ENCODE measurements at regions not wholly inside any gene's neighbourhood (a gene's known extent, or its start where the extent isn't known, plus 50 kb on each side); places are given as distances from the start of the nearest gene placed in this dataset.
A peak's percentile ranks its signal among the peaks of the same experiment; 100 is the strongest.
"Not testable (repeated sequence)": the region's sequence is repeated elsewhere in the genome, so short reads cannot be mapped to it uniquely, and the experiment has no call there.

DNA sequence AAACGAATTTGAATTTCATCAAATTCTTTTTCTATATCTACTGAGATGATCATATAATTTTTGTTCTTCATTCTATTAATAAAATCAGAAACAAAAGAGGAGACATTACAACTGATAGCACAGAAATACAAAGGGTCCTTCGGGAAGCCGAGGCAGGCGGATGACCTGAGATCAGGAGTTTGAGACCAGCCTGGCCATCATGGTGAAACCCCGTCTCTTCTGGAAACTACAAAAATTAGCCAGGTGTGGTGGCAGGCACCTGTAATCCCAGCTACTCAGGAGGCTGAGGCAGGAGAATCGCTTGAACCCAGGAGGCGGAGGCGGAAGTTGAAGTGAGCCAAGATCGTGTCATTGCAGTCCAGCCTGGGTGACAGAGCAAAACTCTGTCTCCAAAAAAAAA is 113.4 kb downstream of the PMAIP1 start:
- DNase-seq (ENCODE audit: low read depth), result not testable (repeated sequence)

DNA sequence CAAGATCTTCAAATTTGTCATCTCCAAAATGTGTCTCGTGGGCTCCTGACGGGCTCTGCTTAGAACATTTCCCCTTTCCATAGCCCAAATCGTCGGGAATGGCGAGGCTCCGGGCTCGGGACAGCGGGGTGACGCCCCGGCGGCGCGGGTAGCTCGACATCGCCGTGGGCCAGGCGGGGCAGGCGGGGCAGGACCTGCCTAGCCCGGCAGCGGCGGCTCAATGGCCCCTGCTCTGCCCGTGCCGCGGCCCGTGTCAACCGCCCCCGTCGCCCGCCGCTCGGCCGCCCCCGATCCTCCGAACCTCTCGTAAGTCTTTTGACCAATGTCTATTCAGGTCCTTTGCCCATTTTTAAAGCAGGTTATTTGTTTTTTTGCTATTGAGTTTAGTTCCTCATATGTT is 111.2 kb downstream of the PMAIP1 start:
- DNase-seq (ENCODE audit: low read depth), result no peak

DNA sequence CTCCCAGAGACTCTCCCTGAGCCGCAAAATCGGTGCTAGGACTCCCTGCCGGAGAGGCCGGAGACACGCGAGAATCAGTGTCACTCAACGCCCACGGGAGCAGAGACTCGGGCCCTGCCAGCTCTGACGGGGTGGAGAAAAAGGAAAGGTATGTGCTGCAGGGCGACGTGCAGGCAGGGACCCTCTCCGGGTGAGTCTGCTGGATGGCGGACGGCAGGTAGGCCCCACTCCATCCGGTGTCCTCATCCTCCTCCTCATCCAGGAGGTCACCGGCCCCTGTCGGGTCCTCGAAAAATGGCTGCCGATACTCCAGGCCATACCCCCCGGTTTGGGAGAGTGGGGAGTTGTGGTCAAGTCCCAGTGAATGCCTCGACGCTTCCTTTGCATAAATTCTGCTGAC is 110.7 kb downstream of the PMAIP1 start:
- DNase-seq (ENCODE audit: low read depth), result no peak

DNA sequence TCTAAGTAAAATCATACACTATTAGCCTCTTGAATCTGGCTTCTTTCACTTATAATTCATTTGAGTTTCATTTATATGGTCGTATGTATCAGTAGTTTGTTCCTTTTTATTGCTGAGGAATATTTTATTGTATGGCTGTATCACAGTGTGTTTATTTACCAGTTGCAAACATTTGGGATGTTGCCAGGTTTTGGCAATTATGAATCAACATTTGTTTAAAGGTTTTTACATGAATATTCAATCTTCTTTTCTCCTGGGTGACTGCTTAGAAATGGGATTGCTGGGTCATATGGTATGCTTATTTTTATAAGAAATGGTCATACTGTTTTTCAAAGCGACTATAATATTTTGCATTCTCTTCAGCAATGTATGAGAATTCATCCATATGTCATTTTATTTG is 107.9 kb downstream of the PMAIP1 start:
- DNase-seq (ENCODE audit: low read depth), result no peak

DNA sequence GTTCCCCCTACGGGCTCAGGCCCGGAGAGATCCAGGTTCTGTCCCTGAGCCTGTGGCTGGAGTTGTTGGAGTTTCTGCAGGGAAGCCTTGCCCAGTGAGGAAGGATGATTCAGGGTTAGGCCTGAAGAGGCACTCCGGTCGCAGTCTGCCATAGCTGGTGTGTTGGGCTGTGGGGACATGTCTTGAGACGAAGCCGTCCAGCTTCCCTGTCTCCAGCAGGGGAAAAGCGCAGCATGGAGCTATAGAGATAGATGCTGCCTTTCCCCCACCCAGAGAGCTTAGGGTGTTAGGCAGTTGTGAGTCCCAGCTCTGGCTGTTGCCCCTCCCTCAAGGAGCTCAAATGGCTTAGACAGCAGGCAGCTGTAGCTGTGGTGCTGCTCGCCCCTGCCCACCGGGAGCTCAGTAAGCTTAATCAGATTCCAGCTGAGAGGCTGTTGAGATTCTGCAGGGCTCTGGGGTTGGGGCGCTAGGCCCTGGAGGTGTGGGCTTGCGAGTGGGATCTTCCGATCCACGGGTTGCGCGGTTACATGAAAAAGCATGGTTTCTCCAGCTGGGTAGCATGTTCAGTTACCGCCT is 103.9 kb downstream of the PMAIP1 start:
- no peak for DNase-seq (ENCODE audit: low read depth)

DNA sequence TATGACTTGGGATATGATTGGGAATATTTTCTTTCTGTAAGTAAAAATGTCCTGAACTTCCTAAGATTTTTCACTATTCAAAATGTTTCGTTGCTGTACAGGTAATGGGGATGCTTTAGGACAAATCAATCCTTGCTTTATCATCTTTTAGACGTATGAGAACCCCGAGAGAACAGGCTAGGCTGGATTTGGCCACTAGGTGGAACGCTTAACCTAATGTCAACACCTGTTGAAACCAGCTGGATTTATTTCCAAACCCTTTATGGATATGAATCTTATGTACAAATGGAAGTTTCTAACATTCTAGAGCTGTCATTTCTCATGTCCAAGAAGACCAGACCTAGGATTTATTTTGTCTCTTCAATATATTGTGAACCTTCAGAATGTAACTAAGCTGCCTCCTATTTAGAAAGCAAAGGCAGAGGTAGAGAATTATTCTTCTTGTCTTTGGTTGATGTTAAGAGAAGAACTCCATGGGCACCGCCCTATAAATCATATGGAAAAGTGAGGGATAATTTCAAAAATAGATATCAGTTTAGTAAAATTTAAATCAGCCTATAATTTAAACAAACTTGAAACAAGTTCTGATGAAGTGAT is 96.7 kb downstream of the PMAIP1 start:
- peak; percentile 48 for DNase-seq (ENCODE audit: low read depth)

DNA sequence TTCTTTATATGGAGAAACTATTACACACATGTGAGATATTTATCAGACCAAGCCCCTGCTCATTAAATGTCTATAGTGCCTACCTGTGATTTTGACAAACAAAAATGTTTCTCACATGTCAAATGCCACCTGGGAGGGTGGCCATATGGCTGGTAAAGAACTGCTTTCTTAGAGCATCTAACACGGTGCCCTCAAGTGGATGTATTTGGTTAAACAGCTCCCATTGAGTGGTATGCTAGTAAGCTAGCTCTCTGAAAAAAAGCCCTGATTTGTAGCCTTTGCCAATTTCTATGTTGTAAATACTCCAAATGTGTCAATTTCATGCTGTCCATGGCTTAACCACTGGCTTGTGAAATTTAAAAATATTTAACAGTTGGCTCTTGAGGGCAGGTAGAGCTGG is 94.6 kb downstream of the PMAIP1 start:
- DNase-seq (ENCODE audit: low read depth), result no peak

DNA sequence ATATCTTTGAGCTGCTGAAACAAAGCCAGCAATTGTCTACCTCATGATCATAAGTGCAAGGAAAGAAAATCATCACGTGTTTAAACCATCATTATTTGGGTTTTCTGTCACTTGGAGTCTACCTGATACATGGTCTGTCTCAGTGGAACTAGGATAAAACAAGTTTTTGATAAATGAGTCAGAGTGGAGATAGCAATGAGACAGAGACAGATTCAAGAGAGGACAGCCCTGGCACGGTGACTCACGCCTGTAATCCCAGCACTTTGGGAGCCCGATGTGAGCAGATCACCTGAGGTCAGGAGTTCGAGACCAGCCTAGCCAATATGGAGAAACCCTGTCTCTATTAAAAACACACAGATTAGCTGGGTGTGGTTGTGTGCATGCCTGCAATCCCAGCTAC is 93.8 kb downstream of the PMAIP1 start:
- peak; percentile 33 for DNase-seq (ENCODE audit: low read depth)

DNA sequence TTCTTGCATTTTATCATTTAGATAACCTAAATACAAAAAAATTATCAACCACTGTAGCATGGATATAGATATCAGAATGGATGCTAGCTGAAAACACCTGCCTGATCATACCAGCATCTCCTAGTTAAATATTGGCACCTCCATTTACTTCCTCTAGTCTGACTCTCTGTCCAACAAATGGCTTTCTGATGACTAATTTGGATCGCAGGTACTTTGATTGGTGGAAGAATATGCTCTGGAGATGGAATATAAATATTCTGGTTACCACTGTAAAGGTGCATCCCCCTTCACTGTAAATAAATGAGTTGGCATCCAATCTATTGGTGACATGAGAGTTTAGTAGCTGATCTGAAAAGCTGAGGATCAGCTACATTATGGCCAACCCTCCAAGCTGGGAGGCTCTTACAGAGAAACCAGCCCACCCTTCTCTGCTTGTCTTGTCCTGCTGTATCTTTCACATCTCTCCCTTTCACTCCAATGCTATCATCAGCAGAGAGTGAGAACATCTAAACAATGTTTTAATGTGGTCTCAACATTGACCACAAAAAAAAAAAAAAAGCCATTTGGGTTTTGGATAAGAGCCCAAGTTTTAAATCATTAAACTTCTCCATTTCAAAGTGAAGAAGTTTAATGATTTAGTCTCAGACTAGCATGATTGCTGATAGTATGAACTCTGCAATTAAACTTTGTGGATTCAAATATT is 90.5 kb downstream of the PMAIP1 start:
- DNase-seq (ENCODE audit: low read depth), result no peak

DNA sequence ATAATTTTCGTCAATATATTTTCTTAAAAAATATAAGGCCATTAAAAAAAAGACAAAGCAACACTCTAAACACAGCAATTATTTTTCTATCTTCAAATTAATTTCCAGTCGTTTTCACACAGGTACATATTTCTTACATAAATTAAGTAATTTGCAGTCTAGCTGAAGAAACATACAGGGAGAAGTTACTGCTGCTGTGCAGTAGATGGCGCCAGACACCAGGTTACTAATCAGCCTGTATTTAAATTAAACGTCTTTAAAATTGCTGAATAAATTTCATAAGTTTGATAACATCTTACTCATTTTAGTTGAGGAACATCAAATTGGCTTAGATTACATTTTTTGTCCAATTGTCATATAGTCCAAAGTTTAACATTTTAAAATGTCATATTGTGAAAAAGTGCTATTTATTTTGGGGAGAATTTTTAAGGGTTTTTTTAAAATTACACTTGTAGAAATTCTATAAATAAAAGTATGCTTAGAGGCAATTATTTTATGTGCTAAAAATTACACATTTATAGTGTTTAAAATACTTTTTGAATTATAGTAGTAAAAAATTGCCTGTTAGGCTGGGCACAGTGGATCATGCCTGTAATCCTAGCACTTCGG is 88.4 kb downstream of the PMAIP1 start:
- peak; percentile 56 for DNase-seq (ENCODE audit: low read depth)

DNA sequence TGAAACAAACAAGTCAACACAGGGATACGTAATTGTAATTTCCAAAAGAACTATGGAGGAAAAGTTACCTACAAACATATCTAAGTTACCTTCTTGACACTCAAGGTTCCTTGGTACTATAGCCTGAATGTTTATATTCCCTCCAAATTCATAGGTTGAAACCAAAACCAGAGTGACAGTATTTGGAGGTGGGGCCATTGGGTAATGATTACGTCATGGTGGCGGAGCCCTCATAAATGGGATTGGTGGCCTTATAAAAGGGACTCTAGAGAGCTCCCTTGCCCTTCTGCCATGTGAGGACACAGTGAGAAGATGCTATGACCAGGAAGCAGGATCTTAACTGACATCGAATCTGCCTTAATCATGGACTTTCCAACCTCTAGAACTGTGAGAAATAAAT is 87.3 kb downstream of the PMAIP1 start:
- no peak for DNase-seq (ENCODE audit: low read depth)

DNA sequence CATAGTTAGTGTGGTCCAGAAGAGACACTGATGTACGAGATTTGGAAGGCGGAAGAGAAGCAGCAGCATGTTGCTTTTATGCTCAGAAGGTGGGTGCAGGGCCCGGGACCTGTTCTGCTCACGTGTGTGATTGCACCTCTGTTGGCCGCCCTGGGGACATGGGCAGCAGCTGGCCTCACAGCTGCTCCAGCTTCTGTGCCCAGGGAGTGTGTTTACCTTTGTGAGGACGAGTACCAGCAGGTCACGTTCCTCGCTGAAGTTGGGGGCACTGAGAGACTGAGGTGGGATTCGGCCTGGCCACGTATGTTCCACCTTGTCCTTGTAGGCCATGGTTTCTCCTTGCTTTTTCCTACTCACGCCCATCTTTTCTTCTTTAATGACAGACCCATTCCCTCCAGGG is 86.3 kb downstream of the PMAIP1 start:
- no peak for DNase-seq (ENCODE audit: low read depth)

DNA sequence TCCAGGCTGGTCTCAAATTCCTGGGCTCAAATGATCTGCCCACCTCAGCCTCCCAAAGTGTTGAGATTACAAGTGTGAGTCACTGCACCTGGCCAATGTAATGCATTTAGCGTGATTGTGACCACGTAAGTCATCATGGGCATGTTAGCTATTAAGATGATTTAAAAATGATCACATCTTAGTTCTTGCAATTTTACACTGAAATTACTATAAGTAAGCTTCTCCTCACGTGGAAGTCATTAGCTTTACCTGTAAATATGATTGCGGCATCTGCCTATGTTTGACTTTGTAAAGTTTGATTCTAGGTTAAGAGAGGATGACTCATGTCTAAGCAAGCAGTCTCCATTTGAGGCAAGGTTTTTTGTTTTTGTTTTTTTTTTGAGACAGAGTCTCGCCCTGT is 85.5 kb downstream of the PMAIP1 start:
- DNase-seq (ENCODE audit: low read depth), result no peak

DNA sequence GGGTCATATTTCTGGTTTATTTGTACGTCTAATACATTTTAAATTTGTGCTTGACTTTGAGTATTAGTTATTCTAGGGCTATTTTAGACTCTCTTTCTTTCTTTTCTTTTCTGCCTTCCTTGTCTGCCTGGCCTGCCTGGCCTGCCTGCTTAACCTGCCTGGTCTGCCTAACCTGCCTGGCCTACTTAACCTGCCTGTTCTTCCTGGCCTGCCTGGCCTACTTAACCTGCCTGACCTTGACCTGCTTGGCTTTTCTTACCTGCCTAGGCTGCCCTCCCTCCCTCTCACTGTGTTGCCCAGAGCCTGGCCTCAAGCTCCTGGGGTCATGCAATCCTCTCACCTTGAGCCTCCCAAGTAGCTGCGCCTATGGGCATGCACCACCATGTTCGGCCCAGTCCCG is 83.7 kb downstream of the PMAIP1 start:
- DNase-seq (ENCODE audit: low read depth), result no peak

DNA sequence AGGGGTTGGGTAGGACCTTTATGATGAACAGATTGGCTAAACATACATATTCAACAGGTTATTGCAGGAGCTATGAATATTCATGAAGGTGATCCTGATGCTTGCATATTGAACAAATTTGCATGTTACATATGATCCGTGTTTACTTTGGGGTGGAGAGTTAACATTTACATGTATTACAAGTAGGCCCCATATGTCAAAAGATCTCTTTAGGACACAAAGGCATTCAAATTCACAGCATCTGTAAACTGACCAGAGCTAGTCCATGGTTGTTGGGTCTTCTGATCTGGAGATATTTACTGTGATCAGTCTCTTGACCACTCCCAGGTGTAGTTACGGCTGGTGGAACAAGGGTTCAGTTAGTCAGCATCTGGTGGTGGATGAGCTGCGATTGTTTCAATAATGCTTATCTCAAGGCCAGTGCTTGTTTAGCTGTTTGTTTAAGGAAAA is 80.4 kb downstream of the PMAIP1 start:
- no peak for DNase-seq (ENCODE audit: low read depth)

DNA sequence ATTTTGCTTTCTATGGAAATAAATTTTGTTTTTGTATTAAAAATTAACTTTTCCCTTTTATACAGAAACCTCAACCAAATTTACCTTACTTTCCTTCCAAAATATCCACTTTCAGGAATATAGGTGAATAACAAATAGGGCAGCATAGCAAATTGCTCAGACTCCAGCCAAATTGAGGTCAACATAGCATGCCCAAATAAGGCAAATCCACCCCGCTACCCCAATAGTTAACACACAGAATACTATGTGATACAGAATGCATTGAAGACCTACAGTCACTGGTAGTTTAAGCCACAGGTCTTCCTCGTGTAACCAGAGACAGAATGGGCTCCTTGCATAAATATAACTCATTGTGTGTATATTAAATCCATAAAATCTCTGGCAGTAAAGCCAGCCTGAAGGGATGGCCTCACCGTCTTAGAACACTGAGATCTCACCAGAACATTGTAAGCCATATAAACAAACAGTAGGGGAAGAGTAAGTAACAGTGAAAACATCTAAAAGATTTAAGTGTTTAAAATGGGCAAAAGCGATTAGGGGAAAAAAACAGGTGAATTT is 72.2 kb downstream of the PMAIP1 start:
- no peak for DNase-seq (ENCODE audit: low read depth)

DNA sequence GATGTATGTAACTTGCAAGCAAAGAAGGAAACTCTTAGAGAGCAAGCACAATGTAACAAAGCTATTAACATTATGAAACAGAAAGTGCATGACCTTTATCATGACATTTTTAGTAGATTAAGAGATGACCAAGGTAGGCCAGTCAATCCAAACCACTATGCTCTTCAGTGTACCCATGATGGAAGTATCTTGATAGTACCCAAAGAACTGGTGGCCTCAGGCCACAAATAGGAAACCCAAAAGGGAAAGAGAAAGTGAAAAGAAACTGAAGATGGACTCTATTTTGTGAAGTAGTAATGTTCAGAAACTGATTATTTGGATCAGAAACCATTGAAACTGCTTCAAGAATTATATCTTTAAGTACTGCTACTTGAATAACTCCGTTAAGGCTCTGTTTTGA is 71.3 kb downstream of the PMAIP1 start:
- not testable (repeated sequence) for DNase-seq (ENCODE audit: low read depth)

DNA sequence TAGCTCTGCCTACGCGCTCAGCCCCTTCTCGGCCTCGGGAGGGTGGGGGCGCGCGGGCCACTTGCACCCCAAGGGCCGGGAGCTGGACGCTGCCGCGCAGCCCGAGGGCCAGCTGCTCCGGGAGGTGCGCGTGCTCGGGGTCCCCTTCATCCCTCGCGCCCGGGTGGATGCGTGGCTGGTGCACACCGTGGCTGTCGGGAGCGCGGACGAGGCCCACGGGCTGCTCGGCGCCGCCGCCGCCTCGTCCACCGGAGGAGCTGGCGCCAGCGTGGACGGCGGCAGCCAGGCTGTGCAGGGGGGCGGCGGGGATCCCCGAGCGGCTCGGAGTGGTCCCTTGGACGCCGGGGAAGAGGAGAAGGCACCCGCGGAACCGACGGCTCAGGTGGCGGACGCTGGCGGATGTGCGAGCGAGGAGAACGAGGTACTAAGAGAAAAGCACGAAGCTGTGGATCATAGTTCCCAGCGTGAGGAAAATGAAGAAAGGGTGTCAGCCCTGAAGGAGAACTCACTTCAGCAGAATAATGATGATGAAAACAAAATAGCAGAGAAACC is 69.8 kb downstream of the PMAIP1 start:
- DNase-seq (ENCODE audit: low read depth), result not testable (repeated sequence)

DNA sequence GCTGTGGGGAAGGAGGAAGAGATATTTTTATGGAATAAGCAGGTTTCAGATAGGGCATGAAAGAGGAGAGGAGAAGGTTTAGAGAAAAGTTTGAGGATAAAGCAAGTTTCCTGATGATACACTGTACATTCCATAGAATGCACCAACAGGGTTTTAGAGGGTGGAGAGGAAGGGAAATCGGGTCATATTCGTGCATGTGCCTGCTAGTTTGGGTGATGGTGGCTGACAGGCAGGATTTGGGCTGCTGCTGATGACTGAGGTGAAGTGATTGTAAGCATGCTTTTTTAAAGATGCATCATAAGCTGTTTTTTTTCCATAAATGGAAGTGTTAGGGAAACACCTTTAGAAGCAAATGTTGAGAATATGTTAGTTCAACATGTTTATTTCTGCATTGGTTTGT is 68.8 kb downstream of the PMAIP1 start:
- DNase-seq (ENCODE audit: low read depth), result no peak

DNA sequence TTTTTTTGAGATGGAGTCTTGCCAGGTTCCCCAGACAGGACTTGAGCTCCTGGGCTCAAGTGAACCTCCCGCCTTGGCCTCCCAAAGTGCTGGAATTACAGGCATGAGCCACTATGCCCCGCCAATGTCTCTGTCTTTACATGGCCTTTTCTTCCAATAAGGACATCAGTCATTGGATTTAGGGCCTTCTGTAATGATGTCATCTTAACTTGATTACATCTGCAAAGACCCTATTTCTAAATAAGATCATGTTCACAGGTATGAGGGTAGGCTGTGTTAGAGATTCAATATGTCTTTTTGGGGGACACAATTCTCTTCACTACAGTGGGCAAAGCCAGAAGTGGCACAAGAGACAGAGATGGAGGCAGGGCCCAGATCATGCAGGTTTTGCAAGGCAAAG is 68.1 kb downstream of the PMAIP1 start:
- DNase-seq (ENCODE audit: low read depth), result no peak

DNA sequence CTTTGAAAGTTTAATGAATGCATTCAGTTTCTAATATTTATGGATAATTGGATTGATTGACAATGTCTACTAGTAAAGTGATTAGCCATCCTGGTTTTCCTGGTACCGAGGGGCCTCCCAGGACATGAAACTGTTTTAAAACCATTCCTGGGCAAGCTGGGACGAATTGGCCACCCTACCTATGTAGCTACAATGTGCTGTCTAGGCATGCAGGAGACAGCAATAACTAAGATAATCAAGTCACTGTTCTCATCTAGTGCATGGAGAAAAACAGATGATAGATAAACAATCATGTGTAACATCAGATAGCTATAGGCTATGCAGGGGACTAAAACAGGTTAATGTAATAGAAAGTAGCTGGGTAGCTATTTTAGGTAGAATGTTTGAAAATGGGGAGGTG is 67.1 kb downstream of the PMAIP1 start:
- DNase-seq (ENCODE audit: low read depth), result no peak

DNA sequence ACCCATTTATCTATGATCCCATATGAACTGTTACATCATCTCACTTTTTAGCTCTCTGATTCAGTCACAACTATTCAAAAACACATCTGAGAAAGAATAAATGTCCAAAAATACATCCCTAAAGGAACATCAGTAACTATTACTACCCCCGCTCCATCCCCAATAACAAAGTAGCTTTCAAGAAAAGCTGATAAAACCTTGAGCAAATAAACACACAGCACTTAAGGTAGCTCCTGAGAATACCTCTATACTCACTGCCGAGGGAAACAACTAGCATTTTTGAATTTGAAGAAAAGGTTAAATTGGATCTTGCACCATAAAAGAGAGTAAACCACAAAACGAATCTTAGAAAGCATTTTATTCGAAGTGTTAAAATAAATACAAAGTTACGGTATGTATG is 63.4 kb downstream of the PMAIP1 start:
- no peak for DNase-seq (ENCODE audit: low read depth)

DNA sequence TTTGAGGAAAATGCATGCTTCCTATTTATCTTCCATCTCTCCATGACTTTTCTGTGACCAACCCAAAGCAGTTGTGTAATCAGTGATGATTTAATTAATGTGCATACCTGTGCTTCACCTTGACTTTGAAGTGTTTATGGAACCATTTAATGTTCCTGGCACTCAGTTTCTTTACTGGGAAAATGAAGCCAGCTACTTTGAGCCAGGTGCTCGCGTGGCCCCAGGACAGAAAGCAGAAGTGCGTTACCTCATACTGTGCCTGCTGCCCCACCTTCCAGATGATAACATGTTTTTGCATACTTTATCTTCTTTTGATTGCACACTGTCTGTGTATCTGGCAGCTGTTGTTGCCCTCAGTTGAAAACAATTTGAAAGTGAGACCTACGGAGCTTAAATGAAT is 61.3 kb downstream of the PMAIP1 start:
- no peak for DNase-seq (ENCODE audit: low read depth)

All from amniotic epithelial cell (primary cell).